ENCODE measurements at regions not wholly inside any gene's neighbourhood (a gene's known extent, or its start where the extent isn't known, plus 50 kb on each side); places are given as distances from the start of the nearest gene placed in this dataset.

DNA sequence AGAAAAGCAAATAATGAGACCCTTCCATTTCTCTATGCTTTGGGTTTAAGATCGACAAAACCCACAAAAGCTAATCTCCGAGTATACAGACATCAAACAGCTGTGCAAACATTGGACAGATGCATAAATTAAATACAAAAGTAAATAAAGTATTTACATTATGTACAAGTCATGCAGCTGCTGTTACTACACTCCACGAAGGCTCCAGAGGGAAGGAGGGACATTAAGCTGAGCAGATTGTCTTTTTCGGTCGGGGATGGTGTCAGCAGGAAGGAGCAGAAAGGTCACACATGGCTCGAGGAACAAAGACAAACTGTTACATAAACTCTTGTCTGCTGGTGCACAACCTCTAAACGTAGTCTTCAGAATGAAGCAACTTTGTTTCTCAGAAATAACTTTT is 88.8 kb upstream of the BARX2 start:
- TF ChIP-seq CTCF (IDR thresholded peaks at IDR 0.05; ENCODE audit: low read depth, low read length) = no peak
- no peak for DNase-seq (ENCODE audit: low read depth in 2 of 2)
- no peak overlapping the region for H3K4me3 ChIP-seq (replicated peaks in 1 of 2; ENCODE audit: low read depth in 2 of 2, low read length in 2 of 2)

GRCh38 chr11:129285402-129285786 is 90.3 kb upstream of the BARX2 start:
- no peak for DNase-seq (ENCODE audit: low read depth in 2 of 2)
- TF ChIP-seq CTCF (IDR thresholded peaks at IDR 0.05; ENCODE audit: low read depth, low read length) = no peak

GRCh38 chr11:129283141-129283540 is 91.0 kb upstream of the ARHGAP32 start:
- H3K4me3 ChIP-seq (replicated peaks in 1 of 2; ENCODE audit: low read depth in 2 of 2, low read length in 2 of 2) = no peak overlapping the region
- no peak for DNase-seq (ENCODE audit: low read depth in 2 of 2)
- TF ChIP-seq CTCF (IDR thresholded peaks at IDR 0.05; ENCODE audit: low read depth, low read length) = no peak

More at GRCh38 chr11:129285402-129285786, 90.3 kb upstream of the BARX2 start:
- no peak overlapping the region for H3K4me3 ChIP-seq (replicated peaks in 1 of 2; ENCODE audit: low read depth in 2 of 2, low read length in 2 of 2)

GRCh38 chr11:129282634-129283033 is 90.5 kb upstream of the ARHGAP32 start:
- TF ChIP-seq CTCF (IDR thresholded peaks at IDR 0.05; ENCODE audit: low read depth, low read length) = no peak
- no peak overlapping the region for H3K4me3 ChIP-seq (replicated peaks in 1 of 2; ENCODE audit: low read depth in 2 of 2, low read length in 2 of 2)

DNA sequence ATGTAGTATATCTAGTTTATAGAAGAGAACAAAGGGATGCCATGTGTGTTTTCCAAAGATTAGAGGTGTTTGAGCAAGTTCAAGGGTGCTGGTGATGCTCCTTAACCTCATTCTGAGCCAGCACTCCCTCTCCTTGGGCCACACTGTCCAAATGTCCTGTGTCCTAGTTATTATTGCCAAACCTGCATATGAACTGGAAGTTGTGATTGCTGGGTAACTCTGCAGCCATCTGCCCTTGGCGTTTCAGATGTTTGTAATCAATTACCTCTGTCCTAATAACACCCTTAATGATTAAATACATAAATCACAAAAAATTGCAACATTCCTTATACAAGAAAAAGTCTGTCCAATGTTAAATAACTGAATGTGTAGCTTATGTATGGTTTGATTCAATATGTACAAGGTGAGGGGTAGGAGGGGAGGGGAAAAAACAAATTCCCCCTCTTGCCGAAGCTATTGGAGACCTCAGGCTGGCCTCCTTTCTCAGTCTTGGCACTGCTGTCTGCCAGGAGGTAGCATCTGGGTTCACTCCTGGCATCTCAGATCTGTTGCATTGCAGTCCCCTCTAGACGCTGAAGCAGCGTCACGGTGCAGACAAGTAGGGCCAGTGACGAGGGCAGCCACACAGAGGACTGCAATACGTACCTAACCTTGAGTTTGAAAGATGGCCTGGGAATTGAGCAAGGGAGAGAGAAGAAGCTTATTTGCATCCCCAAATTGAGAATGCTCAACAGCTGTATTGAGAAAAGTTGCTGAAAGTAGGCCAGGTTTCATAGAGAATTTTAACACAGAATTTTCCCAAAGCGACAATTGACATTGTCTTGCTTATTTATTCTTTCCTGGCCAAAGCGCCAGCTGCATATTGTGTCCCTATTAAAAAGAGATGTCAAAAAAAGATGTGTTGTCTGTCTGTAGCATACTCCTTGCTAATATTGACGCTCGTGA is 89.6 kb upstream of the ARHGAP32 start:
- TF ChIP-seq CTCF (IDR thresholded peaks at IDR 0.05; ENCODE audit: low read depth, low read length) = no peak
- DNase-seq (ENCODE audit: low read depth in 2 of 2) = no peak
- H3K4me3 ChIP-seq (replicated peaks in 1 of 2; ENCODE audit: low read depth in 2 of 2, low read length in 2 of 2) = no peak overlapping the region

More at GRCh38 chr11:129282634-129283033, 90.5 kb upstream of the ARHGAP32 start:
- no peak for DNase-seq (ENCODE audit: low read depth in 2 of 2)

GRCh38 chr11:129280027-129280811 is 88.1 kb upstream of the ARHGAP32 start:
- DNase-seq (ENCODE audit: low read depth in 2 of 2) = peak; percentile 14 to 42
- peak overlapping the region; percentile 65 to 66 for H3K4me3 ChIP-seq (replicated peaks in 1 of 2; ENCODE audit: low read depth in 2 of 2, low read length in 2 of 2)
- TF ChIP-seq CTCF (IDR thresholded peaks at IDR 0.05; ENCODE audit: low read depth, low read length) = no peak
